A673 (cell line): ENCODE measurements at regions not wholly inside any gene's neighbourhood (a gene's known extent, or its start where the extent isn't known, plus 50 kb on each side); places are given as distances from the start of the nearest gene placed in this dataset.

Source experiments
- BruUV-seq: library from RNA; stranded (reverse); fragments of 400-500 nt; replicated peaks from 2 replicates; lab custom pipeline; 2021; lab: Mats Ljungman, UMichigan
- CTCF ChIA-PET: fragments of 300-600 bp; sonication (Branson Sonifier 250); formaldehyde crosslinking; loops from one replicate; lab custom pipeline; 2022; ENCODE audit warnings: antibody characterized with exemption; lab: Charles Lee
- POLR2A ChIA-PET: fragments of 300-600 bp; sonication (Branson Sonifier 250); formaldehyde crosslinking; loops from one replicate; lab custom pipeline; 2022; ENCODE audit warnings: antibody characterized with exemption; ENCODE audit not compliant: low non-redundant PET; lab: Charles Lee
- DNase-seq: peaks from one replicate; pipeline ENCODE4 v3.0.0-alpha.2; 2015; ENCODE audit warnings: low spot score
- H3K27ac ChIP-seq: fragments of 200-600 bp; sonication (generic); 2 replicates; pipeline ENCODE4 v1.5.1; 2016; ENCODE audit warnings: mixed run types, low read depth, mild to moderate bottlenecking, mixed read lengths, antibody characterized with exemption, low read length; ENCODE audit not compliant: poor library complexity, severe bottlenecking
- H3K27me3 ChIP-seq: fragments of 200-600 bp; sonication (generic); replicated peaks from 2 replicates; pipeline ENCODE4 v1.6.1; 2017; ENCODE audit warnings: mixed run types, low read depth, mild to moderate bottlenecking, mixed read lengths, antibody characterized with exemption, low read length; ENCODE audit not compliant: insufficient read depth, poor library complexity
- H3K36me3 ChIP-seq: fragments of 200-600 bp; sonication (generic); 2 replicates; pipeline ENCODE4 v1.6.1; 2016; ENCODE audit warnings: mixed run types, mild to moderate bottlenecking, mixed read lengths, antibody characterized with exemption, low read length; ENCODE audit not compliant: insufficient read depth, poor library complexity, severe bottlenecking
- H3K4me1 ChIP-seq: fragments of 200-600 bp; sonication (generic); 2 replicates; pipeline ENCODE4 v1.6.1; 2017; ENCODE audit warnings: mixed run types, mild to moderate bottlenecking, mixed read lengths, antibody characterized with exemption, low read length; ENCODE audit not compliant: insufficient read depth, poor library complexity, severe bottlenecking
- H3K4me3 ChIP-seq: fragments of 200-600 bp; sonication (generic); 2 replicates; pipeline ENCODE4 v1.5.1; 2016; ENCODE audit warnings: low read depth, mixed run types, mild to moderate bottlenecking, mixed read lengths, low read length; ENCODE audit not compliant: poor library complexity, severe bottlenecking
- H3K9me3 ChIP-seq: fragments of 200-600 bp; sonication (generic); 2 replicates; pipeline ENCODE4 v1.6.1; 2016; ENCODE audit warnings: mixed run types, low read depth, mild to moderate bottlenecking, mixed read lengths, antibody characterized with exemption, low read length; ENCODE audit not compliant: poor library complexity, severe bottlenecking
- EZH2 ChIP-seq: fragments of 200-600 bp; sonication (generic); IDR thresholded peaks from 2 replicates; pipeline ENCODE4 v1.6.1; 2017; ENCODE audit warnings: borderline replicate concordance, low read depth, mild to moderate bottlenecking, mixed read lengths, antibody characterized with exemption, low read length; ENCODE audit not compliant: poor library complexity, severe bottlenecking
- intact Hi-C: fragments of 100-400 bp; cut with micrococcal nuclease; formaldehyde crosslinking; loops from one replicate; pipeline ENCODE4 v1.10.0; 2022; ENCODE audit not compliant: unreplicated experiment
- TF ChIP-seq, protein P1 (sequence below): fragments of 300-800, 200-600 bp; sonication (generic); conservative IDR thresholded peaks from 2 replicates; pipeline ENCODE4 v1.5.1; 2017; ENCODE audit warnings: low read depth, mild to moderate bottlenecking, antibody characterized with exemption, low read length, moderate library complexity, mixed read lengths

DNA sequence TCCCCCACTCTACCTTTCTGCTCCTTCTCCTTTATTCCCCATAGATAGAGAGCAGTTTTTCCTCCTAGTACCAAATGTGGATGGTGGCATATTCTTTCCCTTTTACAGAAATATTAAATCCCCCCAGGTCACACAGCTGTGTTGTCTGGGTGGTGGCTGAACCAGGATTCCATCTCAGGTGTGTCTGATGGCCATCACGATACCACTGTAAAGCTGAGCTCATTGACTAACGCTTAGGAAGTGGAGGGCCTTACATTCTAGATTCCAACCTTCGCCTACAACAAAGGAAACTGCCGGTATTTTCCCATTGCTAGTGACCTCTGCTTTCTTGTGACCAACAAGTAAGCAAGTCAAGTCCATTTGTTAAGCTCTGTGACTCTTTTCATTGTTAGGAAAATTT, 131.9 kb upstream of the KLF4 start:
- Histone ChIP-seq H3K9me3 (no peaks in the 10 kb centered on the region), H3K4me1 (no peaks in the 10 kb centered on the region), H3K27me3 (no peaks in the 10 kb centered on the region), H3K36me3 (no peaks in the 10 kb centered on the region), H3K4me3 (no peak overlapping the region), H3K27ac (no peak overlapping the region)
- DNase-seq = no peak
- intact Hi-C loops = no loop called here
- CTCF ChIA-PET = no interaction called here
- no TSS peak for BruUV-seq
- POLR2A ChIA-PET = no interaction called here
- no peak for TF ChIP-seq EZH2
- TF ChIP-seq, protein P1, sequence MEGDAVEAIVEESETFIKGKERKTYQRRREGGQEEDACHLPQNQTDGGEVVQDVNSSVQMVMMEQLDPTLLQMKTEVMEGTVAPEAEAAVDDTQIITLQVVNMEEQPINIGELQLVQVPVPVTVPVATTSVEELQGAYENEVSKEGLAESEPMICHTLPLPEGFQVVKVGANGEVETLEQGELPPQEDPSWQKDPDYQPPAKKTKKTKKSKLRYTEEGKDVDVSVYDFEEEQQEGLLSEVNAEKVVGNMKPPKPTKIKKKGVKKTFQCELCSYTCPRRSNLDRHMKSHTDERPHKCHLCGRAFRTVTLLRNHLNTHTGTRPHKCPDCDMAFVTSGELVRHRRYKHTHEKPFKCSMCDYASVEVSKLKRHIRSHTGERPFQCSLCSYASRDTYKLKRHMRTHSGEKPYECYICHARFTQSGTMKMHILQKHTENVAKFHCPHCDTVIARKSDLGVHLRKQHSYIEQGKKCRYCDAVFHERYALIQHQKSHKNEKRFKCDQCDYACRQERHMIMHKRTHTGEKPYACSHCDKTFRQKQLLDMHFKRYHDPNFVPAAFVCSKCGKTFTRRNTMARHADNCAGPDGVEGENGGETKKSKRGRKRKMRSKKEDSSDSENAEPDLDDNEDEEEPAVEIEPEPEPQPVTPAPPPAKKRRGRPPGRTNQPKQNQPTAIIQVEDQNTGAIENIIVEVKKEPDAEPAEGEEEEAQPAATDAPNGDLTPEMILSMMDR = no peak

DNA sequence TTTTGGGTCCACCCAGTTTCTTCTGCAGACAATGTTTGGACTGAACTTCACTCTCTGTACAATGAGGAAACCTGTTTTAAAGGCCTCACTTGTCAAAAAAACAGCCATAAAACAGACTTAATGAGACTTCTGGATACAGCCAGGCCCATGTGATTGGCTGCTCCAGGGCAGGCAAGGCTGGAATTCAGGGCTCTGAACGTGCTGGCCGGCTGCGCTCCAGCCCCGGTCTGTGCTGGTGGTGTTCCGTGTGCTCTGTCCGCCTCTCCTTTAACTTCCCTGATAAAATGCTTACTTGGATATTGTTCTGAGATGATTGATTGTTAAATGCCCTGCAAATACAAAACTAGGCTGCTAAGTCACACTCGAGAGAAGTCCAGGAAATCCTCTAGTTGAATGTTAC, 131.2 kb upstream of the KLF4 start:
- Histone ChIP-seq H3K4me1 (no peaks in the 10 kb centered on the region), H3K27me3 (no peaks in the 10 kb centered on the region), H3K4me3 (no peak overlapping the region), H3K36me3 (no peaks in the 10 kb centered on the region), H3K9me3 (no peaks in the 10 kb centered on the region), H3K27ac (no peak overlapping the region)
- no peak for TF ChIP-seq EZH2
- TF ChIP-seq, protein P1 = no peak
- CTCF ChIA-PET = no interaction called here
- DNase-seq = no peak
- intact Hi-C loops = no loop called here
- POLR2A ChIA-PET = no interaction called here
- BruUV-seq = no TSS peak

DNA sequence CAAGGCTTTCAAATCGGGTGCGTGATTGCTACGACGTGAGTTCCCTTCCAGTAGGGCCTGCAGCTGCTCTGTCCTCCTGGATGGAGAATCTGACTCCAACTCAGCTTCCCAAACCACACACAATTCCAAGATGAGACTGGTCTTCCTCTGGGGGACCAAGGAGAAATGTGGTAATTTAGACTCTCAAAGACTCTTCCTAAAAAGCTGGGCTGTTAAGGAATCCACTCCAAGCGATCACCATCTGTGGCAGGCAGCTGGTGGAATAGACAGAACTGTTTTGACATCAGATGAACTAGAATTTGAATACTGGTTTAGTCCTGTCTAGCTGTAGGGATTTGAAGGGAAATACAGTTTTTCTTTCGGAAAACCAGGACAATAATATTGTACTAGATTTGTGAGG, 130.7 kb upstream of the KLF4 start:
- intact Hi-C loops = no loop called here
- no peaks in the 10 kb centered on the region for H3K27me3 ChIP-seq
- no peak for DNase-seq
- no peak overlapping the region for H3K4me3 ChIP-seq
- H3K27ac ChIP-seq = no peak overlapping the region
- TF ChIP-seq, protein P1 = no peak
- TF ChIP-seq EZH2 = no peak
- POLR2A ChIA-PET = no interaction called here
- no peaks in the 10 kb centered on the region for H3K36me3 ChIP-seq
- CTCF ChIA-PET = no interaction called here
- no peaks in the 10 kb centered on the region for H3K4me1 ChIP-seq
- no TSS peak for BruUV-seq
- no peaks in the 10 kb centered on the region for H3K9me3 ChIP-seq
